GM03348 (cell line): ENCODE measurements at regions not wholly inside any gene's neighbourhood (a gene's known extent, or its start where the extent isn't known, plus 50 kb on each side); places are given as distances from the start of the nearest gene placed in this dataset.
A peak's percentile ranks its signal among the peaks of the same experiment; 100 is the strongest.
"Not testable (repeated sequence)": the region's sequence is repeated elsewhere in the genome, so short reads cannot be mapped to it uniquely, and the experiment has no call there.

Source experiments
- DNase-seq: peaks from one replicate; pipeline ENCODE4 v3.0.0; 2012; ENCODE audit warnings: low spot score

- no peak for DNase-seq
Observed at GRCh38 chr4:72677886-72678285, 108.9 kb upstream of the ADAMTS3 start.

DNA sequence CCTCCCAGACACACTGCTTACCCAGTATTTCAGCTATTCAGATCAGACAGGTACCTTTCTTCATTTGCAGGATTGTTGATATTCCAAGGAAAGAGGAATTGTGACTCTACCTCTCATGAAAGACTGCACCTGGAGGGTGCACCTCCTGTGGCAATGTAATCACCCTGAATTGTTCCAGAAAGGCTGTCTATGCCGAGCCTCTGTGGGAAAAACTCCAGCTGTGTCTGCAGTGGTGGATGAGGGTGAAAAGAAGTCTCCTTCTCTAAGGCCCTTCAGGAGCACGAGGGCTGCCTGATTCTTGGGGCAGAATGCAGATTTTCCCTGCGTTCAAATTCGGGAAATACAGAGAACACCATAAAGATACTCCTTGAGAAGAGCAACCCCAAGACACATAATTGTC, 108.2 kb upstream of the ADAMTS3 start:
- DNase-seq: no peak

DNA sequence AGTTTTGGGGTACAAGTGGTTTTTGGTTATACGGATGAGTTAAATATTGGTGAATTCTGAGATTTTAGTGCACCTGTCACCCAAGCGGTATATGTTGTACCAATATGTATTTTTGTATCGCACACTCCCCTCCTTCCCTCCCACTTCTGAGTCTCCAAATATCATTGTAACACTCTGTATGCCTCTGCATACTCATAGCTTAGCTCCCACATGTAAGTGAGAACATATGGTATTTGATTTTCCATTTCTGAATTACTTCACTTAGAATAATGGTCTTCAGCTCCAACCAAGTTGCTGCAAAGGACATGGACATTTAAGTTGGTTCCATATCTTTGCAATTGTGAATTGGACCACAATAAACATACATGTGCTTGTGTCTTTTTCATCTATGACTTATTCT, 103.0 kb upstream of the ADAMTS3 start:
- DNase-seq: no peak

- DNase-seq: no peak
Observed at GRCh38 chr4:72670521-72670920, 101.5 kb upstream of the ADAMTS3 start.

GRCh38 chr4:72666910-72667309, 97.9 kb upstream of the ADAMTS3 start:
- DNase-seq: no peak

DNA sequence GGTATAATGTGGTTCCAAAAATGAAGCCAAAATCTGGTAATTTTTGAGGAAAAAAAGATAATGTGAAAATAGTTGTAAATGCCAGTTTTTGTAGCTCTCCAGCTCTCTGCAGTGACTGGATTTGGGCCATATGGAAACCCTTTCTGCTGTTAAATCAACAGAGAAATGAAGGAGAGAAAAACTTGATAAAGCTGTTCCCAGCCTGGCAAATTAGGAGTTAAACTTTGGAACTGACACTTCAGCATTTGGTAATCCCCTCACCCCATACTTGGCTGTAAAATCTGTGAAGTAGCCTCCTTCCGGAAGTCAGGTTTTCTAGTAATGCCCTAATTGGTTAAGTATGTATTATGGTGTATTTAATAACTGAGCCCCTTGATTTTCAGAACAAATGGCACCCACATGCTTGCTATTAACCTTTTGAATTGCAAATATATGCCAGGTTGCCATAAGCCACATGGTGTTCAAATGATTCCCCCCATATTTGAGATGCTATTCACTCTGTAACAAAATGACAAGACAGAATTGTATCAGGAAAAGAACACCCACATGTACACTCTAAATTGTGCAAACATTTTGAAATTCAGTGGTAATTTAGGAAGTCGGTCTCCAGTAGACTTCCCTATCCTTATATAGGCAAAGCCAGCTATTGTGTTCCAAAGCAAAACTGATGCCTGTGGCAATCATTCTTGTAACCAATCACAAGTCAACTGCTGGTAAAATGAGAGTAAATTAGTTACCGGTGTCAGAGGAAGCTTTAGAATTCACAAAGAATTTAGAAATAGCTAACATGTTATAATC, 96.3 kb upstream of the ADAMTS3 start:
- no peak for DNase-seq

DNA sequence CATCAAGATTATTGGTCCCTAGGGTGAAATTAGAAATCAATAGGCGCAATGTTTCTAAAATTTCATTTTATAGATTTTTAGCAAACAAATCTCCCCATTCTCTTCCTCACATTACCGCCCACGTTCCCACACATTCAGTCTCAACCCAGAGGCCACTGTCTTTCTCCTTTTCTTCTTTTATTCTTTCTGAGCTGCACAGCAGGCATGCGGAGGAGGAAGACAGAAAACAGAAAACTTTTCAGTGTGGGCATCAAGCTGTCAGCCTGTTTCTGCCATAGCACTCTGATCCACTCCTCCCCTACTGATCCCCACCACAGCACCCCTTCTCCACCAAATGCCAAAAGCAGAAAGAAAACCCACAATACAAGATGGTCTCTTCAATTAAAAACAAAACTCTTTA, 94.8 kb upstream of the ADAMTS3 start:
- DNase-seq: no peak

- DNase-seq: no peak
Observed at GRCh38 chr4:72661830-72662229, 92.8 kb upstream of the ADAMTS3 start.

DNA sequence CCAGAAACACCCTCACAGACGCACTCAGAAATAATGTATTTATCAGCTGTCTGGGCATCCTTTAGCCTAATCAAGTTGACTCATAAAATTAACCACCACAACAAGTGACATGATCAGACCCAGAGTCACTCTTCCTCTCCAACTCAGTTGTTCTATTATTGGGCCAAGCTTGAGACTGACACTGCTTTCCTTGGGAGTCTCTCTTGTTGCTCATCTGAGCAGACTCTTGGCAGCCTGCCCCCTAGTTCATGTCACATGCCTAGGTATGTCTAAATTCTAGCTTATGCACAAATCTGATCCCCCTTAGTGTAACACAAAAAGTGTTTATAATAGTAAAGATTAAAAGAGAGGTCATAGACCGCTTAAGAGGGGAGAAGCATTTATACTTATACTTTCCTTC, 72.6 kb upstream of the ADAMTS3 start:
- no peak for DNase-seq

- DNase-seq: not testable (repeated sequence)
Observed at GRCh38 chr4:72636866-72637265, 67.8 kb upstream of the ADAMTS3 start.

DNA sequence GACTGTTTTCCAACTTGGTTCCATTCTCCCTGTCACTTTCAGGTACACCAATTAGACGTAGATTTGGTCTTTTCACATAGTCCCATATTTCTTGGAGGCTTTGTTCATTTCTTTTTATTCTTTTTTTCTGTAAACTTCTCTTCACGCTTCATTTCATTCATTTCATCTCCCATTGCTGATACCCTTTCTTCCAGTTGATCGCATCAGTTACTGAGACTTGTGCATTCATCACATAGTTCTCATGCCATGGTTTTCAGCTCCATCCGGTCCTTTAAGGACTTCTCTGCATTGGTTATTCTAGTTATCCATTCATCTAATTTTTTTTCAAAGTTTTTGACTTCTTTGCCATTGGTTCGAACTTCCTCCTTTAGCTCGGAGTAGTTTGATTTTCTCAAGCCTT, 66.9 kb upstream of the ADAMTS3 start:
- not testable (repeated sequence) for DNase-seq

DNA sequence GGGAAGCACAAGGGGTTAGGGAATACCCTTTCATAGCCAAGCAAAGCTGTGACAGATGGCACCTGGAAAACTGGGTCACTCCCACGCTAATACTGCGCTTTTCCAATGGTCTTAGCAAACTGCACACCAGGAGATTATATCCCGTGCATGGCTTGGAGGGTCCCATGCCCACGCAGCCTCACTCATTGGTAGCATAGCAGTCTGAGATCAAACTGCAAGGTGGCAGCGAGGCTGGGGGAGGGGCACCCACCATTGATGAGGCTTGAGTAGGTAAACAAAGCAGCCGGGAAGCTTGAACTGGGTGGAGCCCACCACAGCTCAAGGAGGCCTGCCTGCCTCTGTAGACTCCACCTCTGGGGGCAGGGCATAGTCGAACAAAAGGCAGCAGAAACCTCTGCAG, 63.2 kb upstream of the ADAMTS3 start:
- DNase-seq: not testable (repeated sequence)

- DNase-seq: peak; percentile 75
Observed at GRCh38 chr4:72631296-72631695, 62.3 kb upstream of the ADAMTS3 start.

GRCh38 chr4:72629540-72629939, 60.5 kb upstream of the ADAMTS3 start:
- no peak for DNase-seq

- no peak for DNase-seq
Observed at GRCh38 chr4:72627723-72628122, 58.7 kb upstream of the ADAMTS3 start.
